ENCODE measurements at regions not wholly inside any gene's neighbourhood (a gene's known extent, or its start where the extent isn't known, plus 50 kb on each side); places are given as distances from the start of the nearest gene placed in this dataset.

DNA sequence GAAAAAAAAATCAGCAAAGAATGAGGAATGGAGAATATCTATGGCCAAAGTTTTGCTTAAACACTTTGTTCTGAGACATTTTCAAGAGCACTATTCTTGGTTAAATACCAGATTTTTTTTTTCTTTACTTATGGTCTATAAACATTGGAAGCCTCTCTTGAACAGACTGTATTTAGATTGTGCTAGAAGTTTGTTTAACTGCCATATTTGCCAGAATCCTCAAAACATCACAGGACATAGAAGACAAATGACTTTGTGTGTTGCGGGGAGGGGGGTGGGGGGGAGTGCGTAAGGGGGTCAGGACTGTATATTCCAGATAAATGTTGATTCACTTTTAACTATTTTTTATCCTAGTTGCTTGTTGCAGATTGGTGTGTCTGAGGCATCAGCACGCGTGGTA, 262.0 kb downstream of the MEIS1 start:
- Histone ChIP-seq H3K9ac (ENCODE audit: low read length) (no peak overlapping the region), H3K4me3 (ENCODE audit: low read length) (no peak overlapping the region), H3K79me2 (replicated peaks; ENCODE audit: insufficient read depth, low read length) (no peaks in the 10 kb centered on the region), H3K27me3 (ENCODE audit: insufficient read depth, low read depth, low read length) (no peaks in the 10 kb centered on the region), H3K9me3 (ENCODE audit: low read length) (no peaks in the 10 kb centered on the region), H3K27ac (ENCODE audit: low read length) (no peak overlapping the region), H2AFZ (ENCODE audit: low read depth, low read length) (no peak overlapping the region), H3F3A (ENCODE audit: insufficient read depth, low read length, poor library complexity, severe bottlenecking) (no peaks in the 10 kb centered on the region), H3K9me2 (ENCODE audit: insufficient read depth, low read length) (no peaks in the 10 kb centered on the region), H4K20me1 (ENCODE audit: insufficient read depth) (no peaks in the 10 kb centered on the region), H3K4me2 (ENCODE audit: low read length) (no peak overlapping the region), H3K36me3 (ENCODE audit: insufficient read depth, low read length) (no peaks in the 10 kb centered on the region)
- TF ChIP-seq POLR2AphosphoS5 (IDR thresholded peaks at IDR 0.05): no peak
- TF ChIP-seq, protein P1, sequence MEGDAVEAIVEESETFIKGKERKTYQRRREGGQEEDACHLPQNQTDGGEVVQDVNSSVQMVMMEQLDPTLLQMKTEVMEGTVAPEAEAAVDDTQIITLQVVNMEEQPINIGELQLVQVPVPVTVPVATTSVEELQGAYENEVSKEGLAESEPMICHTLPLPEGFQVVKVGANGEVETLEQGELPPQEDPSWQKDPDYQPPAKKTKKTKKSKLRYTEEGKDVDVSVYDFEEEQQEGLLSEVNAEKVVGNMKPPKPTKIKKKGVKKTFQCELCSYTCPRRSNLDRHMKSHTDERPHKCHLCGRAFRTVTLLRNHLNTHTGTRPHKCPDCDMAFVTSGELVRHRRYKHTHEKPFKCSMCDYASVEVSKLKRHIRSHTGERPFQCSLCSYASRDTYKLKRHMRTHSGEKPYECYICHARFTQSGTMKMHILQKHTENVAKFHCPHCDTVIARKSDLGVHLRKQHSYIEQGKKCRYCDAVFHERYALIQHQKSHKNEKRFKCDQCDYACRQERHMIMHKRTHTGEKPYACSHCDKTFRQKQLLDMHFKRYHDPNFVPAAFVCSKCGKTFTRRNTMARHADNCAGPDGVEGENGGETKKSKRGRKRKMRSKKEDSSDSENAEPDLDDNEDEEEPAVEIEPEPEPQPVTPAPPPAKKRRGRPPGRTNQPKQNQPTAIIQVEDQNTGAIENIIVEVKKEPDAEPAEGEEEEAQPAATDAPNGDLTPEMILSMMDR (IDR thresholded peaks at IDR 0.05; ENCODE audit: poor library complexity, severe bottlenecking): no peak
- TF ChIP-seq TAF1 (IDR thresholded peaks at IDR 0.05; ENCODE audit: low read depth): no peak
- TF ChIP-seq EP300 (conservative IDR thresholded peaks at IDR 0.05; ENCODE audit: poor library complexity, severe bottlenecking): no peak
- TF ChIP-seq EZH2 (IDR thresholded peaks at IDR 0.05; ENCODE audit: borderline replicate concordance, insufficient read depth, low read length, poor library complexity, severe bottlenecking): no peak
- TF ChIP-seq SMC3 (conservative IDR thresholded peaks at IDR 0.05; ENCODE audit: poor library complexity): no peak

DNA sequence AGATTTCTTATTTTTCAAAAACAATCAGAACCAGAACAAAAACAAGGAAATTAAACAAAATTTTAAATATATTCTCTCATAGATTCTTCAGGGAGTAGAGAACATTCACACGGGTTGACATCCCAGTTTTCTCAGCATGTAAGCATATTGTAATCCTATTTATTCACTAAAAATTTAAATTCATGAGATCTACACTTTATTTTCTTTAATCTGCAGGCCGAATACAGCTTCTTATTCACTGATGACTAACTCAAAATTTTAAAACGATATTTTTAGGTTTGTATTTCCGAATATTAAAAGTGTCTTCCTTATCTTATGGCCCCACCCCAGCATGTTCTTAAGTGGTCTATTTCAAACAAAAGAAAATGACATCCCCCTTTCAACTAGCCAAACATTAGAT, 262.4 kb downstream of the MEIS1 start:
- Histone ChIP-seq H3K36me3 (ENCODE audit: insufficient read depth, low read length) (no peaks in the 10 kb centered on the region), H3K9me3 (ENCODE audit: low read length) (no peaks in the 10 kb centered on the region), H3K27ac (ENCODE audit: low read length) (no peak overlapping the region), H3K9me2 (ENCODE audit: insufficient read depth, low read length) (no peaks in the 10 kb centered on the region), H3K27me3 (ENCODE audit: insufficient read depth, low read depth, low read length) (no peaks in the 10 kb centered on the region), H3F3A (ENCODE audit: insufficient read depth, low read length, poor library complexity, severe bottlenecking) (no peaks in the 10 kb centered on the region), H3K4me3 (ENCODE audit: low read length) (no peak overlapping the region), H3K9ac (ENCODE audit: low read length) (no peak overlapping the region), H2AFZ (ENCODE audit: low read depth, low read length) (no peak overlapping the region), H4K20me1 (ENCODE audit: insufficient read depth) (no peaks in the 10 kb centered on the region), H3K4me2 (ENCODE audit: low read length) (no peak overlapping the region), H3K79me2 (replicated peaks; ENCODE audit: insufficient read depth, low read length) (no peaks in the 10 kb centered on the region)
- TF ChIP-seq SMC3 (conservative IDR thresholded peaks at IDR 0.05; ENCODE audit: poor library complexity): no peak
- TF ChIP-seq MXI1 (conservative IDR thresholded peaks at IDR 0.05; ENCODE audit: poor library complexity, severe bottlenecking): no peak
- TF ChIP-seq RAD21 (conservative IDR thresholded peaks at IDR 0.05): no peak

DNA sequence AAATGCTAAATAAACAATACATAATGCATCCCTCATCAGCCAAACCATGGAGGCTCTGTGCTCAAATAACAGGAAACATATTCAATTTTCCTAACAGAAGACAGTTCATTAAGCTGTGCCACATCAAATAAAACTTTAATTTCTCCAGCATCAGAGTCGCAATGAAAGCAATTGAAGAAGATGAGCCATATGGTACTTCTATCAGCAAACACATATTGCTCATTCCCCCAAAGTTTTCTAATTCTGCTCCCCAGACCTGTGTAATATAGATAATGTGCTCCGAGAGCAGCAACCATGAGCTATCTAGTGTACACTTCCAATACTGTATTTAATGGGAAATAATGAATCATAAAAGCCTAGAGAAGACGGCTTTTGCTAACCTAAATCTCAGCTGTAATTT, 263.2 kb downstream of the MEIS1 start:
- no peaks in the 10 kb centered on the region for H3K9me3 ChIP-seq (ENCODE audit: low read length)
- no peak overlapping the region for H3K4me3 ChIP-seq (ENCODE audit: low read length)
- no peak for TF ChIP-seq MXI1 (conservative IDR thresholded peaks at IDR 0.05; ENCODE audit: poor library complexity, severe bottlenecking)
- TF ChIP-seq, protein P2, sequence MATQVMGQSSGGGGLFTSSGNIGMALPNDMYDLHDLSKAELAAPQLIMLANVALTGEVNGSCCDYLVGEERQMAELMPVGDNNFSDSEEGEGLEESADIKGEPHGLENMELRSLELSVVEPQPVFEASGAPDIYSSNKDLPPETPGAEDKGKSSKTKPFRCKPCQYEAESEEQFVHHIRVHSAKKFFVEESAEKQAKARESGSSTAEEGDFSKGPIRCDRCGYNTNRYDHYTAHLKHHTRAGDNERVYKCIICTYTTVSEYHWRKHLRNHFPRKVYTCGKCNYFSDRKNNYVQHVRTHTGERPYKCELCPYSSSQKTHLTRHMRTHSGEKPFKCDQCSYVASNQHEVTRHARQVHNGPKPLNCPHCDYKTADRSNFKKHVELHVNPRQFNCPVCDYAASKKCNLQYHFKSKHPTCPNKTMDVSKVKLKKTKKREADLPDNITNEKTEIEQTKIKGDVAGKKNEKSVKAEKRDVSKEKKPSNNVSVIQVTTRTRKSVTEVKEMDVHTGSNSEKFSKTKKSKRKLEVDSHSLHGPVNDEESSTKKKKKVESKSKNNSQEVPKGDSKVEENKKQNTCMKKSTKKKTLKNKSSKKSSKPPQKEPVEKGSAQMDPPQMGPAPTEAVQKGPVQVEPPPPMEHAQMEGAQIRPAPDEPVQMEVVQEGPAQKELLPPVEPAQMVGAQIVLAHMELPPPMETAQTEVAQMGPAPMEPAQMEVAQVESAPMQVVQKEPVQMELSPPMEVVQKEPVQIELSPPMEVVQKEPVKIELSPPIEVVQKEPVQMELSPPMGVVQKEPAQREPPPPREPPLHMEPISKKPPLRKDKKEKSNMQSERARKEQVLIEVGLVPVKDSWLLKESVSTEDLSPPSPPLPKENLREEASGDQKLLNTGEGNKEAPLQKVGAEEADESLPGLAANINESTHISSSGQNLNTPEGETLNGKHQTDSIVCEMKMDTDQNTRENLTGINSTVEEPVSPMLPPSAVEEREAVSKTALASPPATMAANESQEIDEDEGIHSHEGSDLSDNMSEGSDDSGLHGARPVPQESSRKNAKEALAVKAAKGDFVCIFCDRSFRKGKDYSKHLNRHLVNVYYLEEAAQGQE (IDR thresholded peaks at IDR 0.05; ENCODE audit: borderline replicate concordance): no peak
- no peak for TF ChIP-seq SMC3 (conservative IDR thresholded peaks at IDR 0.05; ENCODE audit: poor library complexity)
- TF ChIP-seq POLR2AphosphoS5 (IDR thresholded peaks at IDR 0.05): no peak
- TF ChIP-seq RAD21 (conservative IDR thresholded peaks at IDR 0.05): no peak
- no peak for TF ChIP-seq EP300 (conservative IDR thresholded peaks at IDR 0.05; ENCODE audit: poor library complexity, severe bottlenecking)
- no peak for TF ChIP-seq TAF1 (IDR thresholded peaks at IDR 0.05; ENCODE audit: low read depth)
- TF ChIP-seq, protein P1 (IDR thresholded peaks at IDR 0.05; ENCODE audit: poor library complexity, severe bottlenecking): no peak
- no peak for TF ChIP-seq EZH2 (IDR thresholded peaks at IDR 0.05; ENCODE audit: borderline replicate concordance, insufficient read depth, low read length, poor library complexity, severe bottlenecking)
- H3K27me3 ChIP-seq (ENCODE audit: insufficient read depth, low read depth, low read length): no peaks in the 10 kb centered on the region
- no peaks in the 10 kb centered on the region for H4K20me1 ChIP-seq (ENCODE audit: insufficient read depth)
- no peak overlapping the region for H2AFZ ChIP-seq (ENCODE audit: low read depth, low read length)
- no peaks in the 10 kb centered on the region for H3K9me2 ChIP-seq (ENCODE audit: insufficient read depth, low read length)
- H3K9ac ChIP-seq (ENCODE audit: low read length): no peak overlapping the region
- no peak overlapping the region for H3K27ac ChIP-seq (ENCODE audit: low read length)
- H3K79me2 ChIP-seq (replicated peaks; ENCODE audit: insufficient read depth, low read length): no peaks in the 10 kb centered on the region
- no peaks in the 10 kb centered on the region for H3F3A ChIP-seq (ENCODE audit: insufficient read depth, low read length, poor library complexity, severe bottlenecking)
- H3K4me2 ChIP-seq (ENCODE audit: low read length): no peak overlapping the region
- no peaks in the 10 kb centered on the region for H3K36me3 ChIP-seq (ENCODE audit: insufficient read depth, low read length)
